ENCODE measurements at regions not wholly inside any gene's neighbourhood (a gene's known extent, or its start where the extent isn't known, plus 50 kb on each side); places are given as distances from the start of the nearest gene placed in this dataset.

- TF ChIP-seq POLR2AphosphoS5 (IDR thresholded peaks at IDR 0.05) (no peak), CTCF (IDR thresholded peaks at IDR 0.05) (no peak), POLR2A (IDR thresholded peaks at IDR 0.05) (no peak)
These were observed 158.1 kb upstream of the FOXG1 start for GRCh38 chr14:28608443-28608842.
